Aorta (tissue), 5 donors: ENCODE measurements at regions not wholly inside any gene's neighbourhood (a gene's known extent, or its start where the extent isn't known, plus 50 kb on each side); places are given as distances from the start of the nearest gene placed in this dataset.

Experiments
- ATAC-seq: fragments of 200-7000 bp; cut with Tn5 transposase; one replicate; pipeline ENCODE4 v1.9.1; 2022; ENCODE audit warnings: moderate library complexity; ENCODE audit not compliant: low FRiP score
- DNase-seq, 2 donors: peaks; one replicate each; pipeline ENCODE4 v3.0.0-alpha.2; 2020
- H3K27ac ChIP-seq, 2 donors: one replicate each; pipeline ENCODE4 v1.5.1; 2013; ENCODE audit warnings: low read length in 2 of 2, mild to moderate bottlenecking in 2 of 2, moderate library complexity in 2 of 2, control low read depth in 1 of 2, inconsistent platforms in 1 of 2, low read depth in 1 of 2
- H3K27me3 ChIP-seq, 2 donors: one replicate each; pipeline ENCODE4 v1.6.1; 2013; ENCODE audit warnings: control low read depth in 1 of 2, low read length in 1 of 2, mild to moderate bottlenecking in 1 of 2, moderate library complexity in 1 of 2; ENCODE audit not compliant: insufficient read depth in 2 of 2, control insufficient read depth in 1 of 2
- H3K36me3 ChIP-seq, 2 donors: one replicate each; pipeline ENCODE4 v1.6.1; 2013; ENCODE audit warnings: control low read depth in 1 of 2, low read length in 1 of 2, mild to moderate bottlenecking in 1 of 2; ENCODE audit not compliant: insufficient read depth in 2 of 2, control insufficient read depth in 1 of 2
- H3K4me1 ChIP-seq, 2 donors: one replicate each; pipeline ENCODE4 v1.6.1; 2013; ENCODE audit warnings: low read length in 2 of 2, control low read depth in 1 of 2, mild to moderate bottlenecking in 1 of 2, moderate library complexity in 1 of 2; ENCODE audit not compliant: insufficient read depth in 2 of 2, control insufficient read depth in 1 of 2
- H3K4me3 ChIP-seq, 2 donors: one replicate each; pipeline ENCODE4 v1.5.1; 2013; ENCODE audit warnings: low read length in 2 of 2, control low read depth in 1 of 2, mild to moderate bottlenecking in 1 of 2
- H3K9me3 ChIP-seq: one replicate; pipeline ENCODE4 v1.6.1; 2013; ENCODE audit warnings: mild to moderate bottlenecking, low read length; ENCODE audit not compliant: control insufficient read depth
- WGBS, 2 donors: extraction: QIAGEN DNeasy Blood & Tissue Kit; methylation state at CpG; one replicate each; pipeline ENCODE4 v1.1.7; 2013; 5-methylcytosine and 5-hydroxymethylcytosine counted together
- intact Hi-C, 2 donors: fragments of 100-400 bp; cut with DNase I; formaldehyde crosslinking; loops; one replicate each; pipeline versions ENCODE4 v1.14.2 to v1.15.0; 2022
- donor health status: healthy with polysubstance abuse.
- donor health status: Bipolar disorder and iron deficiency.
- donor health status: DM: no; HTN: no; CAD: no.
- donor health status: DM: no; HTN: no; CAD: no.
- donor health status: DM: yes; HTN: yes; CAD: no.

- peaks cover 3% of the 10 kb centered on the region for H3K9me3 ChIP-seq
- intact Hi-C loops: no loop called here
- H3K4me1 ChIP-seq: no peaks in the 10 kb centered on the region
- DNase-seq: no peak
- H3K4me3 ChIP-seq: no peak overlapping the region
- 91% methylated on average over 5 of the region's 5 CpGs for WGBS, 2 donors
- H3K36me3 ChIP-seq: no peaks in the 10 kb centered on the region
- no peak for ATAC-seq
- H3K27ac ChIP-seq: no peak overlapping the region
- no peaks in the 10 kb centered on the region for H3K27me3 ChIP-seq
Observed at GRCh38 chr3:34360713-34361112, 562.3 kb downstream of the PDCD6IP start.

- ATAC-seq: peak; percentile 24
- no peaks in the 10 kb centered on the region for H3K36me3 ChIP-seq
- DNase-seq: peak in 1 of 2 donors; percentile 57
- H3K4me1 ChIP-seq: no peaks in the 10 kb centered on the region
- H3K27ac ChIP-seq: no peak overlapping the region
- WGBS, 2 donors: 84 to 85% methylated on average over 5 of the region's 5 CpGs
- intact Hi-C loops: no loop called here
- peaks cover 3% of the 10 kb centered on the region for H3K9me3 ChIP-seq
- H3K4me3 ChIP-seq: no peak overlapping the region
- no peaks in the 10 kb centered on the region for H3K27me3 ChIP-seq
Observed at GRCh38 chr3:34361921-34362320, 563.5 kb downstream of the PDCD6IP start.

- 90 to 96% methylated on average over 5 of the region's 5 CpGs for WGBS, 2 donors
- no peaks in the 10 kb centered on the region for H3K27me3 ChIP-seq
Observed at GRCh38 chr3:34362910-34363309, 564.5 kb downstream of the PDCD6IP start.

GRCh38 chr3:34363881-34364280 is 565.5 kb downstream of the PDCD6IP start:
- Histone ChIP-seq H3K9me3 (peaks cover 3% of the 10 kb centered on the region), H3K4me1 (no peaks in the 10 kb centered on the region), H3K4me3 (no peak overlapping the region), H3K27ac (no peak overlapping the region), H3K36me3 (no peaks in the 10 kb centered on the region), H3K27me3 (no peaks in the 10 kb centered on the region)
- ATAC-seq: no peak
- no peak for DNase-seq
- intact Hi-C loops: no loop called here

More at GRCh38 chr3:34362910-34363309, 564.5 kb downstream of the PDCD6IP start:
- Histone ChIP-seq H3K36me3 (no peaks in the 10 kb centered on the region), H3K27ac (no peak overlapping the region), H3K4me1 (no peaks in the 10 kb centered on the region), H3K9me3 (peaks cover 3% of the 10 kb centered on the region), H3K4me3 (no peak overlapping the region)
- intact Hi-C loops: no loop called here
- DNase-seq (no peak), ATAC-seq (no peak)

- WGBS, 2 donors: 86 to 95% methylated on average over 2 of the region's 2 CpGs
- H3K36me3 ChIP-seq: no peaks in the 10 kb centered on the region
- H3K4me1 ChIP-seq: no peaks in the 10 kb centered on the region
- ATAC-seq (no peak), DNase-seq (no peak)
- no peak overlapping the region for H3K27ac ChIP-seq
- intact Hi-C loops: no loop called here
- H3K4me3 ChIP-seq: no peak overlapping the region
- H3K9me3 ChIP-seq: peaks cover 3% of the 10 kb centered on the region
- no peaks in the 10 kb centered on the region for H3K27me3 ChIP-seq
Observed at GRCh38 chr3:34364335-34364734, 565.9 kb downstream of the PDCD6IP start.

- intact Hi-C loops: no loop called here
- 97% methylated on average over 3 of the region's 3 CpGs for WGBS, 2 donors
- ATAC-seq: no peak
Observed at GRCh38 chr3:34365231-34365630, 566.8 kb downstream of the PDCD6IP start.

GRCh38 chr3:34365771-34366170 is 567.3 kb downstream of the PDCD6IP start:
- ATAC-seq (no peak), DNase-seq (no peak)
- WGBS, 2 donors: 93 to 95% methylated on average over 2 of the region's 2 CpGs
- intact Hi-C loops: no loop called here
- Histone ChIP-seq H3K4me3 (no peak overlapping the region), H3K27me3 (no peaks in the 10 kb centered on the region), H3K9me3 (peaks cover 4% of the 10 kb centered on the region), H3K4me1 (no peaks in the 10 kb centered on the region), H3K36me3 (no peaks in the 10 kb centered on the region), H3K27ac (no peak overlapping the region)

More at GRCh38 chr3:34365231-34365630, 566.8 kb downstream of the PDCD6IP start:
- Histone ChIP-seq H3K9me3 (peaks cover 3% of the 10 kb centered on the region), H3K27ac (no peak overlapping the region), H3K4me1 (no peaks in the 10 kb centered on the region), H3K27me3 (no peaks in the 10 kb centered on the region), H3K4me3 (no peak overlapping the region), H3K36me3 (no peaks in the 10 kb centered on the region)
- DNase-seq: no peak

GRCh38 chr3:34367521-34367920 is 569.1 kb downstream of the PDCD6IP start:
- no peaks in the 10 kb centered on the region for H3K36me3 ChIP-seq
- H3K9me3 ChIP-seq: peaks cover 4% of the 10 kb centered on the region
- ATAC-seq (no peak), DNase-seq (no peak)
- intact Hi-C loops: no loop called here
- H3K4me3 ChIP-seq: no peak overlapping the region
- no peaks in the 10 kb centered on the region for H3K27me3 ChIP-seq
- H3K4me1 ChIP-seq: no peaks in the 10 kb centered on the region
- 81 to 96% methylated on average over 1 of the region's 1 CpG for WGBS, 2 donors
- H3K27ac ChIP-seq: no peak overlapping the region

- intact Hi-C loops: no loop called here
- H3K4me1 ChIP-seq: no peaks in the 10 kb centered on the region
- DNase-seq: no peak
- peaks cover 3% of the 10 kb centered on the region for H3K9me3 ChIP-seq
- no peak overlapping the region for H3K27ac ChIP-seq
- H3K27me3 ChIP-seq: no peaks in the 10 kb centered on the region
- ATAC-seq: no peak
- H3K4me3 ChIP-seq: no peak overlapping the region
- H3K36me3 ChIP-seq: no peaks in the 10 kb centered on the region
Observed at GRCh38 chr3:34374521-34374920, 576.1 kb downstream of the PDCD6IP start.
